Cardiac fibroblast (primary cell): ENCODE measurements at regions not wholly inside any gene's neighbourhood (a gene's known extent, or its start where the extent isn't known, plus 50 kb on each side); places are given as distances from the start of the nearest gene placed in this dataset.

Source experiments
- DNase-seq, 2 donors: peaks; one replicate each; pipeline versions ENCODE4 v3.0.0 to v3.0.0-alpha.2; 2010; ENCODE audit warnings: low read depth in 2 of 2
- H3K4me3 ChIP-seq, 2 donors: replicated peaks in 1 of 2; 1 replicate in 1 of 2; 2 replicates in 1 of 2; pipeline ENCODE4 v1.5.1; 2011; ENCODE audit warnings: low read depth in 2 of 2, low read length in 2 of 2, mild to moderate bottlenecking in 2 of 2, moderate library complexity in 1 of 2
- CTCF ChIP-seq: IDR thresholded peaks from one replicate; pipeline ENCODE4 v1.5.1; 2011; ENCODE audit warnings: low read depth, mild to moderate bottlenecking, low read length, inconsistent platforms

DNA sequence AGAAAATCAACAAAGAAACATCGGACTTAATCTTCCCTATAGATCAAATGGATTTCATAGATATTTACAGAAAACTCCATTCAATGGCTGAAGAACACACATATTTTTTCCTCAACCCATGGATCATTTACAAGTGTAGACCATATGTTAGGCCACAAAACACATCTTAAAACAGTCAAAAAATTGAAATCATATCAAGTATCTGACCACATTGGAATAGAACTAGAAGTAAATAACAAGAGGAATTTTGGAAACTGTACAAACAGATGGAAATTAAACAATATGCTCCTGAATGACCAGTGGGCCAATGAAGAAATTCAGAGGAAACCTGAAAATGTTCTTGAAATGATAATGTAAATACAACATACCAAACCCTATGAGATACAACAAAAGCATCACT lies 323.1 kb upstream of the GPR149 start:
- TF ChIP-seq CTCF, result no peak
- no peak overlapping the region for H3K4me3 ChIP-seq
- no peak for DNase-seq

GRCh38 chr3:154749514-154749913 lies 319.5 kb upstream of the GPR149 start:
- no peak for DNase-seq
- TF ChIP-seq CTCF, result no peak
- H3K4me3 ChIP-seq, result no peak overlapping the region

- TF ChIP-seq CTCF, result peak; percentile 13
- no peak for DNase-seq
- H3K4me3 ChIP-seq, result no peak overlapping the region
Measured at GRCh38 chr3:154745929-154746328, 315.9 kb upstream of the GPR149 start.

- TF ChIP-seq CTCF, result no peak
- DNase-seq, result no peak
- no peak overlapping the region for H3K4me3 ChIP-seq
Measured at GRCh38 chr3:154745122-154745521, 315.1 kb upstream of the GPR149 start.

GRCh38 chr3:154743418-154743817 lies 313.4 kb upstream of the GPR149 start:
- no peak overlapping the region for H3K4me3 ChIP-seq
- DNase-seq, result no peak
- no peak for TF ChIP-seq CTCF

- DNase-seq, result no peak
- TF ChIP-seq CTCF, result no peak
Measured at GRCh38 chr3:154734468-154734867, 304.5 kb upstream of the GPR149 start.

DNA sequence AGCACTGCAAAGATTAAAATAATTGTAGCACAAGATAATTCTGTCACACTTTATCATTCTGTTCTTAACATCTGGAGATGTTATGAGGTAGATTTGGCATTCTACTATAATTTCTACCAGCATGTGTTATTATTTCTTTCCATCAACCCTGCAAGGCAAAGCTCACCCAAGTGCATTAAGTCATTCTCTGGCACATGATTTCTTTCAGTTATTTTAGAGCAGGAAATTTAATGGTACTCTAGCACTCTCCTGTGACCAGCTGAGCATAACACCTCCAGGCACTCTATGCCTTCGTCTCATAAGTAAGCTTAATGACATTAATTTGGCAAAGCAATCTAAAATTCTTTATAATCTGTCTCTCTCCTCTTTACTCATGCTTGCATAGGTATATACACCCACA lies 300.2 kb upstream of the GPR149 start:
- no peak overlapping the region for H3K4me3 ChIP-seq
- no peak for TF ChIP-seq CTCF
- peak in 1 of 2 donors; percentile 6 for DNase-seq

More at GRCh38 chr3:154734468-154734867, 304.5 kb upstream of the GPR149 start:
- H3K4me3 ChIP-seq, result no peak overlapping the region
